WTC11 (cell line): ENCODE measurements at regions not wholly inside any gene's neighbourhood (a gene's known extent, or its start where the extent isn't known, plus 50 kb on each side); places are given as distances from the start of the nearest gene placed in this dataset.

Source experiments
- ATAC-seq: fragments of 200-7000 bp; cut with Tn5 transposase; 2 replicates; pipeline ENCODE4 v1.10.0; 2021; ENCODE audit warnings: mild to moderate bottlenecking, moderate library complexity
- CTCF ChIA-PET: fragments of 300-600 bp; sonication (Branson Sonifier 250); formaldehyde crosslinking; loops from one replicate; lab custom pipeline; 2021; ENCODE audit warnings: antibody characterized with exemption; lab: Charles Lee
- POLR2A ChIA-PET: fragments of 350-600 bp; sonication (Branson Sonifier 250); formaldehyde crosslinking; loops from one replicate; lab custom pipeline; 2021; ENCODE audit warnings: antibody characterized with exemption; lab: Charles Lee
- DNase-seq: peaks from one replicate; pipeline ENCODE4 v3.0.0; 2021; ENCODE audit warnings: low spot score
- H3K27ac Mint-ChIP-seq: 2 replicates; pipeline ENCODE4 v1.8.0; 2021; ENCODE audit warnings: mixed read lengths
- H3K27me3 Mint-ChIP-seq: 2 replicates; pipeline ENCODE4 v1.8.0; 2021; ENCODE audit warnings: low read depth, mild to moderate bottlenecking, moderate library complexity, mixed read lengths
- H3K36me3 Mint-ChIP-seq: 2 replicates; pipeline ENCODE4 v1.8.0; 2021; ENCODE audit warnings: mixed read lengths
- H3K4me1 Mint-ChIP-seq: 2 replicates; pipeline ENCODE4 v1.8.0; 2022; ENCODE audit warnings: mixed read lengths
- H3K4me3 Mint-ChIP-seq: 2 replicates; pipeline ENCODE4 v1.8.0; 2021; ENCODE audit warnings: mild to moderate bottlenecking, moderate library complexity, mixed read lengths
- H3K9me3 Mint-ChIP-seq: 2 replicates; pipeline ENCODE4 v1.8.0; 2021; ENCODE audit warnings: mixed read lengths
- ATF3 ChIP-seq: sonication (generic); formaldehyde crosslinking; conservative IDR thresholded peaks from 2 replicates; pipeline ENCODE4 v1.8.1; 2022; ENCODE audit warnings: mild to moderate bottlenecking, missing genetic modification reagents
- CBFB ChIP-seq: sonication (generic); formaldehyde crosslinking; IDR thresholded peaks from 2 replicates; pipeline ENCODE4 v1.8.1; 2022; ENCODE audit warnings: mild to moderate bottlenecking, low read depth, missing genetic modification reagents
- EMX1 ChIP-seq: fragments of 250-450 bp; sonication (Bioruptor Pico); IDR thresholded peaks from 2 replicates; pipeline ENCODE4 v1.8.0; 2021; ENCODE audit warnings: mild to moderate bottlenecking
- GABPB1 ChIP-seq: sonication (generic); formaldehyde crosslinking; IDR thresholded peaks from 2 replicates; pipeline ENCODE4 v1.8.1; 2023; ENCODE audit warnings: mild to moderate bottlenecking, missing genetic modification reagents
- HMGA2 ChIP-seq: fragments of 250-450 bp; sonication (Bioruptor Pico); IDR thresholded peaks from 2 replicates; pipeline ENCODE4 v1.4.0; 2021; ENCODE audit warnings: mild to moderate bottlenecking, moderate library complexity
- IRF2 ChIP-seq: sonication (generic); formaldehyde crosslinking; IDR thresholded peaks from 2 replicates; pipeline ENCODE4 v1.8.0; 2022; ENCODE audit warnings: low read depth, missing genetic modification reagents, borderline replicate concordance
- PRDM15 ChIP-seq: sonication (generic); formaldehyde crosslinking; IDR thresholded peaks from 2 replicates; pipeline ENCODE4 v1.8.0; 2022; ENCODE audit warnings: missing genetic modification reagents
- SMAD4 ChIP-seq: sonication (generic); formaldehyde crosslinking; IDR thresholded peaks from 2 replicates; pipeline ENCODE4 v1.8.0; 2022; ENCODE audit warnings: mild to moderate bottlenecking, missing genetic modification reagents
- TCF7 ChIP-seq: sonication (generic); formaldehyde crosslinking; IDR thresholded peaks from 2 replicates; pipeline ENCODE4 v1.8.0; 2022; ENCODE audit warnings: mild to moderate bottlenecking, low read depth, missing genetic modification reagents, moderate library complexity
- TEAD4 ChIP-seq: sonication (generic); formaldehyde crosslinking; IDR thresholded peaks from 2 replicates; pipeline ENCODE4 v1.8.0; 2022; ENCODE audit warnings: mild to moderate bottlenecking, missing genetic modification reagents
- USF2 ChIP-seq: sonication (generic); formaldehyde crosslinking; IDR thresholded peaks from 2 replicates; pipeline ENCODE4 v1.8.1; 2023; ENCODE audit warnings: mild to moderate bottlenecking, missing genetic modification reagents, moderate library complexity
- ZMAT4 ChIP-seq: fragments of 250-450 bp; sonication (Bioruptor Pico); IDR thresholded peaks from 2 replicates; pipeline ENCODE4 v1.9.0; 2021; ENCODE audit warnings: mild to moderate bottlenecking
- ZNF138 ChIP-seq: sonication (generic); formaldehyde crosslinking; conservative IDR thresholded peaks from 2 replicates; pipeline ENCODE4 v1.8.1; 2022; ENCODE audit warnings: mild to moderate bottlenecking, moderate library complexity, missing genetic modification reagents
- ZNF281 ChIP-seq: sonication (generic); formaldehyde crosslinking; IDR thresholded peaks from 2 replicates; pipeline ENCODE4 v1.8.0; 2023; ENCODE audit warnings: mild to moderate bottlenecking, missing genetic modification reagents
- ZNF317 ChIP-seq: sonication (generic); formaldehyde crosslinking; IDR thresholded peaks from 2 replicates; pipeline ENCODE4 v1.8.1; 2023; ENCODE audit warnings: low read depth, mild to moderate bottlenecking, moderate library complexity, missing genetic modification reagents, borderline replicate concordance
- ZNF423 ChIP-seq: fragments of 250-450 bp; sonication (Bioruptor Pico); IDR thresholded peaks from 2 replicates; pipeline ENCODE4 v2.1.2; 2022; ENCODE audit warnings: mild to moderate bottlenecking, moderate library complexity
- TF ChIP-seq, protein P1 (sequence below): sonication (generic); formaldehyde crosslinking; IDR thresholded peaks from 2 replicates; pipeline ENCODE4 v1.8.0; 2022; ENCODE audit warnings: mild to moderate bottlenecking, missing genetic modification reagents
- TF ChIP-seq, protein P2 (sequence below): sonication (generic); formaldehyde crosslinking; IDR thresholded peaks from 2 replicates; pipeline ENCODE4 v1.8.1; 2023; ENCODE audit warnings: mild to moderate bottlenecking, missing genetic modification reagents
- TF ChIP-seq, protein P3 (sequence below): sonication (generic); formaldehyde crosslinking; IDR thresholded peaks from 2 replicates; pipeline ENCODE4 v1.8.1; 2023; ENCODE audit warnings: mild to moderate bottlenecking, moderate library complexity, missing genetic modification reagents
- TF ChIP-seq, protein P4 (sequence below): fragments of 250-450 bp; sonication (Bioruptor Pico); IDR thresholded peaks from 2 replicates; pipeline ENCODE4 v1.8.0; 2021; ENCODE audit warnings: mild to moderate bottlenecking

GRCh38 chr5:109619021-109619460 is 70.7 kb upstream of the MAN2A1 start:
- no peaks in the 10 kb centered on the region for H3K27me3 Mint-ChIP-seq
- CTCF ChIA-PET: no interaction called here
- ATAC-seq (no peak), DNase-seq (no peak)
- H3K27ac Mint-ChIP-seq: no peak overlapping the region
- H3K4me3 Mint-ChIP-seq: no peak overlapping the region
- TF ChIP-seq ZNF423 (CRISPR knock-in tag): no peak
- no peak for TF ChIP-seq TCF7 (CRISPR knock-in tag)
- no peak for TF ChIP-seq PRDM15 (CRISPR knock-in tag)
- no peak for TF ChIP-seq ATF3
- TF ChIP-seq, protein P1, sequence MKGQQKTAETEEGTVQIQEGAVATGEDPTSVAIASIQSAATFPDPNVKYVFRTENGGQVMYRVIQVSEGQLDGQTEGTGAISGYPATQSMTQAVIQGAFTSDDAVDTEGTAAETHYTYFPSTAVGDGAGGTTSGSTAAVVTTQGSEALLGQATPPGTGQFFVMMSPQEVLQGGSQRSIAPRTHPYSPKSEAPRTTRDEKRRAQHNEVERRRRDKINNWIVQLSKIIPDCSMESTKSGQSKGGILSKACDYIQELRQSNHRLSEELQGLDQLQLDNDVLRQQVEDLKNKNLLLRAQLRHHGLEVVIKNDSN (CRISPR knock-in tag): no peak
- no peak for TF ChIP-seq HMGA2 (CRISPR knock-in tag)
- no peak for TF ChIP-seq CBFB (CRISPR knock-in tag)
- TF ChIP-seq EMX1 (CRISPR knock-in tag): no peak
- no peak for TF ChIP-seq ZNF281
- no peak for TF ChIP-seq TEAD4 (CRISPR knock-in tag)
- TF ChIP-seq USF2 (CRISPR knock-in tag): no peak
- no peak for TF ChIP-seq ZNF138 (CRISPR knock-in tag)
- TF ChIP-seq IRF2 (CRISPR knock-in tag): no peak
- TF ChIP-seq, protein P2, sequence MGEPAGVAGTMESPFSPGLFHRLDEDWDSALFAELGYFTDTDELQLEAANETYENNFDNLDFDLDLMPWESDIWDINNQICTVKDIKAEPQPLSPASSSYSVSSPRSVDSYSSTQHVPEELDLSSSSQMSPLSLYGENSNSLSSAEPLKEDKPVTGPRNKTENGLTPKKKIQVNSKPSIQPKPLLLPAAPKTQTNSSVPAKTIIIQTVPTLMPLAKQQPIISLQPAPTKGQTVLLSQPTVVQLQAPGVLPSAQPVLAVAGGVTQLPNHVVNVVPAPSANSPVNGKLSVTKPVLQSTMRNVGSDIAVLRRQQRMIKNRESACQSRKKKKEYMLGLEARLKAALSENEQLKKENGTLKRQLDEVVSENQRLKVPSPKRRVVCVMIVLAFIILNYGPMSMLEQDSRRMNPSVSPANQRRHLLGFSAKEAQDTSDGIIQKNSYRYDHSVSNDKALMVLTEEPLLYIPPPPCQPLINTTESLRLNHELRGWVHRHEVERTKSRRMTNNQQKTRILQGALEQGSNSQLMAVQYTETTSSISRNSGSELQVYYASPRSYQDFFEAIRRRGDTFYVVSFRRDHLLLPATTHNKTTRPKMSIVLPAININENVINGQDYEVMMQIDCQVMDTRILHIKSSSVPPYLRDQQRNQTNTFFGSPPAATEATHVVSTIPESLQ (CRISPR knock-in tag): no peak
- TF ChIP-seq, protein P3, sequence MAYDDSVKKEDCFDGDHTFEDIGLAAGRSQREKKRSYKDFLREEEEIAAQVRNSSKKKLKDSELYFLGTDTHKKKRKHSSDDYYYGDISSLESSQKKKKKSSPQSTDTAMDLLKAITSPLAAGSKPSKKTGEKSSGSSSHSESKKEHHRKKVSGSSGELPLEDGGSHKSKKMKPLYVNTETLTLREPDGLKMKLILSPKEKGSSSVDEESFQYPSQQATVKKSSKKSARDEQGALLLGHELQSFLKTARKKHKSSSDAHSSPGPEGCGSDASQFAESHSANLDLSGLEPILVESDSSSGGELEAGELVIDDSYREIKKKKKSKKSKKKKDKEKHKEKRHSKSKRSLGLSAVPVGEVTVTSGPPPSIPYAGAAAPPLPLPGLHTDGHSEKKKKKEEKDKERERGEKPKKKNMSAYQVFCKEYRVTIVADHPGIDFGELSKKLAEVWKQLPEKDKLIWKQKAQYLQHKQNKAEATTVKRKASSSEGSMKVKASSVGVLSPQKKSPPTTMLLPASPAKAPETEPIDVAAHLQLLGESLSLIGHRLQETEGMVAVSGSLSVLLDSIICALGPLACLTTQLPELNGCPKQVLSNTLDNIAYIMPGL (CRISPR knock-in tag): no peak
- TF ChIP-seq ZMAT4: no peak
- TF ChIP-seq GABPB1 (CRISPR knock-in tag): no peak
- no peak for TF ChIP-seq SMAD4 (CRISPR knock-in tag)
- TF ChIP-seq, protein P4, sequence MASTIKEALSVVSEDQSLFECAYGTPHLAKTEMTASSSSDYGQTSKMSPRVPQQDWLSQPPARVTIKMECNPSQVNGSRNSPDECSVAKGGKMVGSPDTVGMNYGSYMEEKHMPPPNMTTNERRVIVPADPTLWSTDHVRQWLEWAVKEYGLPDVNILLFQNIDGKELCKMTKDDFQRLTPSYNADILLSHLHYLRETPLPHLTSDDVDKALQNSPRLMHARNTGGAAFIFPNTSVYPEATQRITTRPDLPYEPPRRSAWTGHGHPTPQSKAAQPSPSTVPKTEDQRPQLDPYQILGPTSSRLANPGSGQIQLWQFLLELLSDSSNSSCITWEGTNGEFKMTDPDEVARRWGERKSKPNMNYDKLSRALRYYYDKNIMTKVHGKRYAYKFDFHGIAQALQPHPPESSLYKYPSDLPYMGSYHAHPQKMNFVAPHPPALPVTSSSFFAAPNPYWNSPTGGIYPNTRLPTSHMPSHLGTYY (CRISPR knock-in tag): no peak
- no peak for TF ChIP-seq ZNF317 (CRISPR knock-in tag)
- H3K36me3 Mint-ChIP-seq: no peaks in the 10 kb centered on the region
- no peaks in the 10 kb centered on the region for H3K4me1 Mint-ChIP-seq
- peaks cover 5% of the 10 kb centered on the region for H3K9me3 Mint-ChIP-seq
- POLR2A ChIA-PET: no interaction called here
